HUES64 (cell line): ENCODE measurements at regions not wholly inside any gene's neighbourhood (a gene's known extent, or its start where the extent isn't known, plus 50 kb on each side); places are given as distances from the start of the nearest gene placed in this dataset.

Source experiments
- H3K27ac ChIP-seq: 2 replicates; pipeline ENCODE4 v1.7.0; 2013; ENCODE audit warnings: low read depth, low read length, inconsistent platforms
- H3K27me3 ChIP-seq: 2 replicates; pipeline ENCODE4 v1.6.1; 2013; ENCODE audit warnings: mild to moderate bottlenecking, low read length; ENCODE audit not compliant: insufficient read depth
- H3K36me3 ChIP-seq: 2 replicates; pipeline ENCODE4 v1.6.1; 2013; ENCODE audit warnings: mild to moderate bottlenecking, low read length; ENCODE audit not compliant: insufficient read depth
- H3K4me1 ChIP-seq: 2 replicates; pipeline ENCODE4 v1.6.1; 2013; ENCODE audit warnings: mild to moderate bottlenecking, low read length, moderate library complexity; ENCODE audit not compliant: insufficient read depth
- H3K4me3 ChIP-seq: 2 replicates; pipeline ENCODE4 v1.5.1; 2013; ENCODE audit warnings: mild to moderate bottlenecking, low read length, moderate library complexity
- H3K9ac ChIP-seq: 2 replicates; pipeline ENCODE4 v1.6.1; 2013; ENCODE audit warnings: mild to moderate bottlenecking, low read depth, low read length
- H3K9me3 ChIP-seq: 2 replicates; pipeline ENCODE4 v1.6.1; 2013; ENCODE audit warnings: low read depth, low read length; ENCODE audit not compliant: insufficient read depth
- WGBS: fragments of 150-250, 120-280 bp; methylation state at CpG from one replicate; pipeline ENCODE4 v1.1.7; 2013; ENCODE audit warnings: missing lambda C conversion rate; 5-methylcytosine and 5-hydroxymethylcytosine counted together

DNA sequence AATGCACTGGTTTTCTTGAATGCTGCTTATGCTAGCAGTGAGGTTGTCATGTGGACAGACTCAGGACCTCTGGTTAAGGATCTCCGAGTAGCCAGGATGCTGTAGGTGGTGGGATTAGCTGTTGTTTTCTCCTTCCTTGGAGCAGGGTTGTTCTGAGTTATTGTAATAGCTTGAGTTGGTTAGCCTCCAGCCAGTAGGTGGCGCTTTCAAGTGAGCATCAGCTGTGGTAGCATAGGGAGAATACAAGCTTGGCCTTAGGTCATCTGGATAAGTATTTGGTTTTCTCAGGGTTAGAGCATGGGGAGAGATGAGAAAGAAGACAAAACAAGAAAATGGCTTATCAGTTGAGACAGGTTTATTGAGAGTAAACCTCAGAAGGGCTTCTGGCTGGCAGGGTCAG is 299.7 kb upstream of the FBXO33 start:
- no peaks in the 10 kb centered on the region for H3K36me3 ChIP-seq
- no peak overlapping the region for H3K4me3 ChIP-seq
- no peaks in the 10 kb centered on the region for H3K27me3 ChIP-seq
- no peak overlapping the region for H3K27ac ChIP-seq
- H3K9me3 ChIP-seq, result 0 out of 2 replicates have a peak, but pooled peaks cover 2% of the 10 kb centered on the region
- WGBS, result 81% methylated on average over 2 of the region's 2 CpGs
- peaks cover 6% of the 10 kb centered on the region; the same call in 1 of the 2 replicates for H3K4me1 ChIP-seq
- no peak overlapping the region for H3K9ac ChIP-seq

DNA sequence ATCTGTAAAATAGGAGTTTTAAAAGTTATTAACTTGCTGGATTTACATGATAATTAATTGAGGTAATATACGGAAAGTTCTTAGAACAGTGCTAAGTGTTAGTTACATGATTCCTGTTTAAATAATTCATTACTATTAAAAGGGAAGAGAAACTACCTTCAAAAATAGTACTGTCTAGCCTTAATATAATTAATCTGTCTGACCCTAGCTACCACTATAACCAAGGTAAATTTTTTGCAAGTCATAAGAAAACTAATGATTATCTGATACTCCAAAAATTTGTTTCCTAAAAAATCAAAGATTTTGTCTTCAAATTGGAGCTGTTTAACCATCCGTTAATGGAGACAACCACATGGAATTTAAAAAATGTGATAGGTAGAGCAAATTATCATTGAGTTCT is 294.3 kb upstream of the FBXO33 start:
- Histone ChIP-seq H3K36me3 (no peaks in the 10 kb centered on the region), H3K27ac (no peak overlapping the region), H3K4me1 (no peaks in the 10 kb centered on the region), H3K9ac (no peak overlapping the region), H3K9me3 (0 out of 2 replicates have a peak, but pooled peaks cover 2% of the 10 kb centered on the region), H3K4me3 (no peak overlapping the region), H3K27me3 (no peaks in the 10 kb centered on the region)
- WGBS, result 100% methylated on average over 2 of the region's 2 CpGs

DNA sequence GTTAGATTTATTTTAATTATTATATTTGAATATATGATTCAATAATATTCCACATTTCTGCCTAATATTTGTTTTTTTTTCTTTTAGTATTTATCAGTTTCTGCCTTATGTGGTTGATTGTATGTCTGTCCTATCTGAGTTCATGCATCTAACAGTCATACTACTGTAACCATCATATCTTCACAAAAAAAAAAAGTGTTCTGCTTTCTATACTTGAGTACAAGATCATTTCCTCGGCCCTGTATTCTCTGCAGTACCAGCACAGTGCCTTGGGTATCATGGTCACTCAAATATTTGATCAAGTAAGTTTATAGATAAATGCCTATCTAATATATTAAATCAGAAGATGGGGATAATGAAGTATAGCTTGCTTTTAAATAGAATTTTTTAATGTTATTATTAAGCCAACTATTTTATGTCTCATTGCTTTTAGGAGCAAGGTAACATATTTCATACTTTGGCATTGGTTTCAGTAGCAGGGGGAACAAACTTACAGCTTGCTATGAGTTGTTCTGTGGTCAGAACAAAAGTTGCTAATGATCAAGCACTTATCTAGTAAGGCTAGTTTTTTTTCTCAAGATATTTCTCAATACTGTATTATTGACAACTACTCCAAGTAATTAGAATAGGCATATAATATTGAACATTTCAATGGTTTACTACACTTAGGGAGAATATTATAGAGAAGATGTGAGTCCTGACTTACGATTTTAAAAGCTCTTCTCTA is 290.5 kb upstream of the FBXO33 start:
- Histone ChIP-seq H3K9ac (no peak overlapping the region), H3K9me3 (no peaks in the 10 kb centered on the region), H3K36me3 (no peaks in the 10 kb centered on the region), H3K27ac (no peak overlapping the region), H3K27me3 (no peaks in the 10 kb centered on the region), H3K4me3 (no peak overlapping the region), H3K4me1 (no peaks in the 10 kb centered on the region)
- WGBS, result 92% methylated on average over 2 of the region's 2 CpGs

DNA sequence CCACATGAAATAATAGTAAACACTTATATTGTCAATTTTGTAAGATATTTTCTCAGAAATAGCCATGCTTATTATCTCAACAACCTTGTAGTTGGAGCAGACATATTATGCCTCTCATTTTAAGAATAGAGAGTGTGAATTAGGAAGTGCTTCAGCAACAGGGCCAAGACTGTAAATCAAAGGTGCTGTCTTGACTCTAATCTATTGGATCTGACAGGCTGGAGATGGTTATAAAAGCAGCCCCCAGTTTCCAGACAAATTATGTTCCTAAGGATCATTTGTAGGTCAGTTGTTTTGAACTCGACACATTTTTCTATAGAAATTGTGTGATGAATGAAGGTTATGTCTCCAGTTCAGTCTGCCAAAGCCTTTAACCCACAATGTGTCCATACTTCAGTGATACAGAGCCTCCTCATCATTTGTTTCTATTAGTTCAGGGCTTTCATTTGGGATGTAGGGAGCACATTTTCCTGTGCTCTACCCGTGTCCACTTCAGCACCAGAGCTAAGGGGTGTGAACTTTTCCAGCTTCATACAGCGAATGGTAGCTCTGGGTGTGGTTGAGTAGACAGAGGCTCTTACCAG is 284.8 kb upstream of the FBXO33 start:
- H3K27ac ChIP-seq, result no peak overlapping the region
- no peaks in the 10 kb centered on the region for H3K27me3 ChIP-seq
- peaks cover 6% of the 10 kb centered on the region; the same call in 1 of the 2 replicates for H3K4me1 ChIP-seq
- no peak overlapping the region for H3K4me3 ChIP-seq
- no peak overlapping the region for H3K9ac ChIP-seq
- no peaks in the 10 kb centered on the region for H3K9me3 ChIP-seq
- WGBS, result 92% methylated on average over 3 of the region's 3 CpGs
- H3K36me3 ChIP-seq, result no peaks in the 10 kb centered on the region

DNA sequence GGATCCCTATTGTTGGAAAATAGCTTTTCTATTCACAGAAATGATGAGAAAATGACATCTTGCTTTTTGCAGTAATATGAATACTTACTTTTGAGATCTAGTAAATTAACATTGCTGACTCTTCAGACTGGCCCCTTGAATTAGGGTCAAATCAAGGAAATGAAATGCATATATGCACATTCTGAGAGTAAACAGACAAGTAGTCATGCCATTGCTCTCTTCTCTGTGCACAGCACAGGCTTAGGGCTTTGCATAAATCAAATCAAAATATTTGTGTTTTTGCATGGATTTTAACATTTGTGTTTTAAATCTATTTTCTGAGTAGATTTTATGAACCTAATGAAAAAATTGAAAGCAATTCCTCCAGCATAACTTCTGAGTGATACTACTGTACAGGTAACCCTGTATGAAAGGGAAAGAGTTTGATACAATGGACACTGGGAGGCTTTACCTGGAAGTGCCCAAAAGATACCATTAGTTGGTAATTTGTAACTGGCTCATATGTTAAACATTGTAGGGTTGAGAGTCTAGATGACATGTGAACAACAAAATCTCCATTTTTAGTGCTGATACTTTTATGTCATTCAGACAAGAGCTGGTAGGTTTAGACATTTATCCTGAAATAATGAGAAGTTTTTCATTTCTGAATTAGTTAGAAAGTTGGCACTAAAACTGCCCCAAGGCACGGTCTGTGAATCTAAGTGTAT is 280.2 kb upstream of the FBXO33 start:
- Histone ChIP-seq H3K4me1 (peaks cover 6% of the 10 kb centered on the region; the same call in 1 of the 2 replicates), H3K9ac (no peak overlapping the region), H3K9me3 (no peaks in the 10 kb centered on the region), H3K4me3 (no peak overlapping the region), H3K36me3 (no peaks in the 10 kb centered on the region), H3K27me3 (no peaks in the 10 kb centered on the region), H3K27ac (no peak overlapping the region)
- no CpG with 5 or more reads among the region's 1 CpG for WGBS

DNA sequence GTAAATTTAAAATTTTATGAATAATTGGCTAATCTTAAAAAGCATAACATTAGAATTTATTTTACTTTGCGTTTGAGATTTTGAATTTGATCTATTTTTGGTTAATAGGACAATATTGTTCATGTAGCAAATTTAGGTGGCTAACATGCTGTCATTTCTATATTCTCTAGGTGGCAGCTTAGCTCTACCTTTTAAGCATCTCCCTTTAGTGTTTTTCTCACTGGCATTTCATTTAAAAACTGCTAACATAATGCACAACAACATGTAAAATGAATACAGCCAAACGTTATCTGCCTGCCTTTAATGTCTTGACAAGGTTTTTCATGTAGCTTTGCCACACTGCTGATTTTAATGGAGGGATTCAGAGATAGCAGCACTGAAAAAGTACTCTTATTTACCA is 272.4 kb upstream of the FBXO33 start:
- Histone ChIP-seq H3K27me3 (no peaks in the 10 kb centered on the region), H3K9ac (no peak overlapping the region), H3K4me1 (no peaks in the 10 kb centered on the region), H3K36me3 (no peaks in the 10 kb centered on the region), H3K4me3 (no peak overlapping the region), H3K9me3 (peaks cover 11% of the 10 kb centered on the region; the same call in 1 of the 2 replicates), H3K27ac (no peak overlapping the region)
- WGBS, result 88% methylated on average over 1 of the region's 2 CpGs

DNA sequence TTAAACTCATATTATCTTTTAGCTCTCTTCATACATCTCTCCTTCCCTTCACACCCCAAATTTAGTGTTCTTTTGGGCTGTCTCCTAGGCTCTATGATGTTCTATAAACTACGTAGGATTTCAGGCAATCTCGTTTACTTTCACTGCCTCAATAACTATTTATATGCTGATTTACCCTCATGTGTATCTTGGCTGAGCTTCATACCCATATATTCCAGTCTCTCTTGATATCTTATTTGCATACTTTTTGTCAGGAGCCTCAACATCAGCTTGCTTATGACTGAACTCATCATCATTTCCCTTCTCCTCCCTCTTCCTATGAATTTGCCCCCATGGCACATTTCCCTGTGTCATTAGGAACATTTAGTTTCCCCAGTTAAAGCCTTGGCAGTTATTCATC is 262.1 kb upstream of the FBXO33 start:
- no peaks in the 10 kb centered on the region for H3K4me1 ChIP-seq
- H3K27ac ChIP-seq, result no peak overlapping the region
- no peak overlapping the region for H3K9ac ChIP-seq
- 96% methylated on average over 2 of the region's 2 CpGs for WGBS
- no peaks in the 10 kb centered on the region for H3K27me3 ChIP-seq
- no peaks in the 10 kb centered on the region for H3K36me3 ChIP-seq
- H3K9me3 ChIP-seq, result no peaks in the 10 kb centered on the region
- no peak overlapping the region for H3K4me3 ChIP-seq

DNA sequence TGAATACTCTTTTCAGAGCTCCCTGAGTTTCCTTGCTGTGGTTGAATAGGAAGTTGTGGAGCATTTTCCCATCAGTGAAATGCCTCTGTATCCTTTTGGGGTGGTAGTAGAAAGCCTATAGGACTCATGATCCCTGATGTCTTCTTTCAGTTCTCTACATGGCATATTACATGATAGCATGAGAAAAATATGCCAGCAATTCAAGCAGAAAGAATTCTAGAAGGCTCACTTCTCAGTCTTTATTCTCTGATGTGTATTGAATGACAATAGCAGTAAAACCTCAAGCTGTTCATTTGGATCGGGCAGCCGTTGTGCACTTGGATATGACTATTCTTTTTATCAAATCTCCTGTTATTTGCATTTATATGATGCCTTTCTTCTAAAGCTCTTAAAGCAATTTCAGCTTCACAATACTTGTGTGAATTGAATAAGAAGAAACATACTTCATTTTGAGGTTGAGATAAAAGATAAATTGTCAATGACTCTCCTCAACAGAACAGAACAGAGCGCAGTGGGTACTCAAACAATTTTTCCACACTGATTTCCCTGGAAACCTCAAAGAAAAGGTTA is 251.5 kb upstream of the FBXO33 start:
- no peaks in the 10 kb centered on the region for H3K27me3 ChIP-seq
- no peak overlapping the region for H3K9ac ChIP-seq
- no peaks in the 10 kb centered on the region for H3K9me3 ChIP-seq
- no peaks in the 10 kb centered on the region for H3K36me3 ChIP-seq
- 100% methylated on average over 2 of the region's 3 CpGs for WGBS
- H3K4me1 ChIP-seq, result peaks cover 27% of the 10 kb centered on the region
- H3K4me3 ChIP-seq, result no peak overlapping the region
- H3K27ac ChIP-seq, result no peak overlapping the region

DNA sequence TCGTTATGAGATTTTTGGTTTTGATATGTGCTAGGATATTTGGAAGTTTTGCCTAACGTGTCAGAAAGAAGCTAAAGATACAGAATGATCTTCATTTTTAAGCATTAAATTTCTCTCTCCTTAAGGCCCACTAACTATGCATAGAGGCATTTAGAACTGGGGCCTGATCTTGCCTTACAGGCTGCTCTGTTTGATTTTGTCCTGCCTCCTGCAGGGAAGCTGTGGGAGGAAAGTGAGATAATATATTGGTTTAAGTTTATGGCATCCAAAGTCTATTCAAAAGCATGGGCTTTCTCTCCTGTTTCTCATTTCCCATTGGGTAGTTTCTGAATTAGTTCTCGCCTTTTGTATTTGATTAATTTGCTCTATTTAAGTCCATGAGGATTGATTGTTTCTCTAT is 250.3 kb upstream of the FBXO33 start:
- Histone ChIP-seq H3K9me3 (no peaks in the 10 kb centered on the region), H3K27ac (no peak overlapping the region), H3K4me3 (no peak overlapping the region), H3K36me3 (no peaks in the 10 kb centered on the region), H3K4me1 (peaks cover 27% of the 10 kb centered on the region), H3K27me3 (no peaks in the 10 kb centered on the region), H3K9ac (no peak overlapping the region)
- 87% methylated on average over 3 of the region's 3 CpGs for WGBS

DNA sequence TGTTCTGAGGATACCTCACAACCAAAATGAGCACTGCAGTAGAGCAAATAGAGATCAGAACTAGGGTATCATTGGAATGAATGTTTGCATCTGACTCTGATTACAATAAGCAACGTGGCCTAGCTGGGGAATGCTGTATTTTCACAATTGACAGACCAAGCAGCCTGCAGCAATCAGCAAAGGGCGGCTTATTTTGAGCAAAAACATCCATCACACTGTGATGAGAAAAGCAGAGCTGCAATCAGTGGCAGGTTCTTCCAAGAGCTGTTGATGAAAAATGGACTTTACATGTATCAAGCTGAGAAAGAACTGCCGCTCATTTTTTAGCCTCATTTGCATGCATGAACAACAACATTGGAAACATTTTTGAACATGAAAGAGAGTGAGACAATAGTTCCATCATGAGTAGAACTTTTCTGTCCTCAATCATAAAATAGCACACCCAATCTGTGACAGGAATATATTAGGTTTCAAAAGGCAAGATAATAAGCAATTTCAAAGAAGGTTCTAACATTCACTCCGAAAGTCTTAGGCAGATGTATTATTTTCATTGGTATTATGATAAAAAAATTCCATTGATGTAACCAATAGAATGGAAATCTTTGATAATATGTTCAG is 249.7 kb upstream of the FBXO33 start:
- Histone ChIP-seq H3K36me3 (no peaks in the 10 kb centered on the region), H3K9me3 (no peaks in the 10 kb centered on the region), H3K27me3 (no peaks in the 10 kb centered on the region), H3K4me1 (peaks cover 27% of the 10 kb centered on the region), H3K27ac (no peak overlapping the region), H3K4me3 (no peak overlapping the region), H3K9ac (no peak overlapping the region)
- 76% methylated on average over 3 of the region's 4 CpGs for WGBS

DNA sequence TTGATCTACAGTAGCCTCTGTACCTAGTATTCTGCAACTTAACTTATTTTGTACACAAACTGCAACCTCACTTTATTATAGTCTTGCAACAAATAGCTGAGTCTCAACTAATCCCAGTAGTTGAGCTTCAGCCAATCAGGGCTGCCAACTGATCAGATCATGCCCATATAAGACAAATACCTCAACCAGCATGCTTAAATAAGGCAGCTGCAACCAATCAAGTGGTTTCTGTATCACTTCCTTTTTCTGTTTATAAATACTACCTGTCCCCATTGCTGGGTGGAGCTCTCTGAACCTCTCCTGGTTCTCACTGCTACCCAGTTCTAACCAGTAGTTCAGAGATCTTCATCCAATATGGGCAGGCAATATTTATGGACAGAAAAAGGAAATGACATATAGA is 248.5 kb upstream of the FBXO33 start:
- Histone ChIP-seq H3K27me3 (no peaks in the 10 kb centered on the region), H3K4me1 (peaks cover 27% of the 10 kb centered on the region), H3K4me3 (no peak overlapping the region), H3K9ac (no peak overlapping the region), H3K27ac (no peak overlapping the region), H3K9me3 (no peaks in the 10 kb centered on the region), H3K36me3 (no peaks in the 10 kb centered on the region)
